ENCODE measurements at regions not wholly inside any gene's neighbourhood (a gene's known extent, or its start where the extent isn't known, plus 50 kb on each side); places are given as distances from the start of the nearest gene placed in this dataset.

DNA sequence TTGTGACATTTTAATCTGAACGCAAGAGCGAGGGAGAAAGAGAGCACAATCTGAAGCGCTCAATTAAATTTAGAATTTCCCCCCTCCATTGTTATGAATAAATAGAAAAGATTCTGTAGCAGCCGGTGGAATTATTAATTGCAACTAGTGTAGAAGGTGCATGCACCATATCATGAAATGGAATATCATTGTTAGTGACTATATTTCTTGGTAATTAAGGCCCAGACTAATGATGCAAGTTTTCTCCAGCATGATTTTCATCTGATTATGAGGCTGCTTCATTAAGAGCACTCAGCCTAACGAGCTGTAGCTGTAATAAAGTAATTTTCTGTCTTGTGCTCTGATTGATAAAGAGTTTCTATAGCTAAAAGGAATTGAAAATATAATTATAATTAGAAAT, 432.2 kb upstream of the SPRED2 start:
- TF ChIP-seq POLR2AphosphoS5 (IDR thresholded peaks at IDR 0.05; ENCODE audit: low read depth), result no peak
- no peak for TF ChIP-seq SPI1 (IDR thresholded peaks at IDR 0.05; ENCODE audit: borderline replicate concordance, low read depth)
- TF ChIP-seq GABPA (IDR thresholded peaks at IDR 0.05; ENCODE audit: low read depth), result no peak
- no peak overlapping the region for H3K4me3 ChIP-seq (replicated peaks; ENCODE audit: insufficient read depth, low read length)

DNA sequence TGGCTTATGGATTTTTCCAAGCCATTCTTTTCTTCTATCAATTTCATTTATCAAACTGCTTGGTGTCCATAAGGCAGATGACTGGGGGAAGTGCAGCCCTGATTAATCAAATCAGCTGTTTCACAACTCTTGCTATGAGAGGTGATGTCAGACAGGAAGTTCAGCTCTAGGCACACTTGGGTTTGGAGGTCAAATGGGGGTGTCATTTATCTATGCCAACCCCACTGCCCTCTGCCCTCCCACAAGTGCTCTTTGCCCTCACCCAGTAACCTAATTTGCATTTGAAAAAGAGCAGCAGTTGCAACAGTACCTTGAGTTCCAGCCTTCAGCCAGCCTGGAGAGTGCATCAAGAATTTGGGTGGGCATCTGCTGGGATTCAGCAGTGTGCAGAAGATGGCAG, 431.3 kb upstream of the SPRED2 start:
- Histone ChIP-seq H3K4me3 (replicated peaks; ENCODE audit: insufficient read depth, low read length) (no peak overlapping the region), H3K27me3 (ENCODE audit: insufficient read depth, poor library complexity, severe bottlenecking) (no peaks in the 10 kb centered on the region), H3K27ac (replicated peaks) (no peak overlapping the region)
- no peak for DNase-seq (ENCODE audit: low read depth in 1 of 2, low spot score in 1 of 2)
- TF ChIP-seq, protein P1, sequence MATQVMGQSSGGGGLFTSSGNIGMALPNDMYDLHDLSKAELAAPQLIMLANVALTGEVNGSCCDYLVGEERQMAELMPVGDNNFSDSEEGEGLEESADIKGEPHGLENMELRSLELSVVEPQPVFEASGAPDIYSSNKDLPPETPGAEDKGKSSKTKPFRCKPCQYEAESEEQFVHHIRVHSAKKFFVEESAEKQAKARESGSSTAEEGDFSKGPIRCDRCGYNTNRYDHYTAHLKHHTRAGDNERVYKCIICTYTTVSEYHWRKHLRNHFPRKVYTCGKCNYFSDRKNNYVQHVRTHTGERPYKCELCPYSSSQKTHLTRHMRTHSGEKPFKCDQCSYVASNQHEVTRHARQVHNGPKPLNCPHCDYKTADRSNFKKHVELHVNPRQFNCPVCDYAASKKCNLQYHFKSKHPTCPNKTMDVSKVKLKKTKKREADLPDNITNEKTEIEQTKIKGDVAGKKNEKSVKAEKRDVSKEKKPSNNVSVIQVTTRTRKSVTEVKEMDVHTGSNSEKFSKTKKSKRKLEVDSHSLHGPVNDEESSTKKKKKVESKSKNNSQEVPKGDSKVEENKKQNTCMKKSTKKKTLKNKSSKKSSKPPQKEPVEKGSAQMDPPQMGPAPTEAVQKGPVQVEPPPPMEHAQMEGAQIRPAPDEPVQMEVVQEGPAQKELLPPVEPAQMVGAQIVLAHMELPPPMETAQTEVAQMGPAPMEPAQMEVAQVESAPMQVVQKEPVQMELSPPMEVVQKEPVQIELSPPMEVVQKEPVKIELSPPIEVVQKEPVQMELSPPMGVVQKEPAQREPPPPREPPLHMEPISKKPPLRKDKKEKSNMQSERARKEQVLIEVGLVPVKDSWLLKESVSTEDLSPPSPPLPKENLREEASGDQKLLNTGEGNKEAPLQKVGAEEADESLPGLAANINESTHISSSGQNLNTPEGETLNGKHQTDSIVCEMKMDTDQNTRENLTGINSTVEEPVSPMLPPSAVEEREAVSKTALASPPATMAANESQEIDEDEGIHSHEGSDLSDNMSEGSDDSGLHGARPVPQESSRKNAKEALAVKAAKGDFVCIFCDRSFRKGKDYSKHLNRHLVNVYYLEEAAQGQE (IDR thresholded peaks at IDR 0.05; ENCODE audit: insufficient replicate concordance, low read depth), result no peak
- TF ChIP-seq POLR2AphosphoS5 (IDR thresholded peaks at IDR 0.05; ENCODE audit: low read depth) (no peak), SPI1 (IDR thresholded peaks at IDR 0.05; ENCODE audit: borderline replicate concordance, low read depth) (no peak), GABPA (IDR thresholded peaks at IDR 0.05; ENCODE audit: low read depth) (no peak)
- TF ChIP-seq, protein P2, sequence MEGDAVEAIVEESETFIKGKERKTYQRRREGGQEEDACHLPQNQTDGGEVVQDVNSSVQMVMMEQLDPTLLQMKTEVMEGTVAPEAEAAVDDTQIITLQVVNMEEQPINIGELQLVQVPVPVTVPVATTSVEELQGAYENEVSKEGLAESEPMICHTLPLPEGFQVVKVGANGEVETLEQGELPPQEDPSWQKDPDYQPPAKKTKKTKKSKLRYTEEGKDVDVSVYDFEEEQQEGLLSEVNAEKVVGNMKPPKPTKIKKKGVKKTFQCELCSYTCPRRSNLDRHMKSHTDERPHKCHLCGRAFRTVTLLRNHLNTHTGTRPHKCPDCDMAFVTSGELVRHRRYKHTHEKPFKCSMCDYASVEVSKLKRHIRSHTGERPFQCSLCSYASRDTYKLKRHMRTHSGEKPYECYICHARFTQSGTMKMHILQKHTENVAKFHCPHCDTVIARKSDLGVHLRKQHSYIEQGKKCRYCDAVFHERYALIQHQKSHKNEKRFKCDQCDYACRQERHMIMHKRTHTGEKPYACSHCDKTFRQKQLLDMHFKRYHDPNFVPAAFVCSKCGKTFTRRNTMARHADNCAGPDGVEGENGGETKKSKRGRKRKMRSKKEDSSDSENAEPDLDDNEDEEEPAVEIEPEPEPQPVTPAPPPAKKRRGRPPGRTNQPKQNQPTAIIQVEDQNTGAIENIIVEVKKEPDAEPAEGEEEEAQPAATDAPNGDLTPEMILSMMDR (IDR thresholded peaks at IDR 0.05; ENCODE audit: insufficient read depth, low read length), result no peak

More for the DNA sequence above, 432.2 kb upstream of the SPRED2 start:
- Histone ChIP-seq H3K27ac (replicated peaks) (no peak overlapping the region), H3K27me3 (ENCODE audit: insufficient read depth, poor library complexity, severe bottlenecking) (no peaks in the 10 kb centered on the region)
- DNase-seq (ENCODE audit: low read depth in 1 of 2, low spot score in 1 of 2), result no peak

DNA sequence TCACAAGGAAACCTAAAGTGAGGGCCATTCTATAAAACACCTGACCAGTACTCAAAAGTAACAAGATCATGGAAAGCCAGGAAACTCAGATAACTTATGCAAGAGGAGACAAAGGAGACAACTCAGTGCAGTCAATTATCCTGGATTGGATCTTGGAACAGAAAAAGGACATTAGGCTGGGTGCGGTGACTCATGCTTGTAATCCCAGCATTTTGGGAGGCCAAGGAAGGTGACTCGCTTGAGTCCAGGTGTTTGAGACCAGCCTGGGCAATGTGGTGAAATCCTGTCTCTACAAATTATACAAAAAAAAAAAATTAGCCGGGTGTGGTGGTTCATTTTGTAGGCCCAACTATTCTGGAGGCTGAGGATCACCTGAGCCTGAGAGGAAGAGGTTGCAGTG, 424.5 kb upstream of the SPRED2 start:
- no peak for DNase-seq (ENCODE audit: low read depth in 1 of 2, low spot score in 1 of 2)
- Histone ChIP-seq H3K27ac (replicated peaks) (no peak overlapping the region), H3K4me3 (replicated peaks; ENCODE audit: insufficient read depth, low read length) (no peak overlapping the region), H3K27me3 (ENCODE audit: insufficient read depth, poor library complexity, severe bottlenecking) (no peaks in the 10 kb centered on the region)
- TF ChIP-seq SPI1 (IDR thresholded peaks at IDR 0.05; ENCODE audit: borderline replicate concordance, low read depth) (no peak), POLR2AphosphoS5 (IDR thresholded peaks at IDR 0.05; ENCODE audit: low read depth) (no peak), GABPA (IDR thresholded peaks at IDR 0.05; ENCODE audit: low read depth) (no peak)
- TF ChIP-seq, protein P1 (IDR thresholded peaks at IDR 0.05; ENCODE audit: insufficient replicate concordance, low read depth), result no peak
- TF ChIP-seq, protein P2 (IDR thresholded peaks at IDR 0.05; ENCODE audit: insufficient read depth, low read length), result no peak

DNA sequence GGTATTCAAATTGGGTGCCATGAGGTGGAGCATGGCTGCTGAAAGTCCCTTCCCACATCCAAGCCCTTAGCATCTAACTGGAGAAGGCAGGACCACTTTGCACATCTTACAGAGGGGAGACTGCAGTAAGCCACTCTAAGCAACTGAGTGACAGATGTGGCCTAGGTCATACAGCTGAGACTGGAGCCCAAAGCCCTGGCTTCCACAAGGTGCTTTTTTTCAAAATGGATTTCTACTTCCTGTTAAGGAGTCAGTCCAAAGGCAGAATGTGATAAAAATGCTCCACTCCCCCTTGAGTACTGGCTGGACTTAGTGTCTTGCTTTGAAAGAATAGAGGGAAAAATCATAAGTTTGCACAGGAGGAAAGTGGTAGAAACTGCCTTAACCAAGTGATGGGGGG, 424.0 kb upstream of the SPRED2 start:
- Histone ChIP-seq H3K4me3 (replicated peaks; ENCODE audit: insufficient read depth, low read length) (no peak overlapping the region), H3K27ac (replicated peaks) (no peak overlapping the region), H3K27me3 (ENCODE audit: insufficient read depth, poor library complexity, severe bottlenecking) (no peaks in the 10 kb centered on the region)
- no peak for TF ChIP-seq GABPA (IDR thresholded peaks at IDR 0.05; ENCODE audit: low read depth)
- TF ChIP-seq, protein P1 (IDR thresholded peaks at IDR 0.05; ENCODE audit: insufficient replicate concordance, low read depth), result no peak
- TF ChIP-seq POLR2AphosphoS5 (IDR thresholded peaks at IDR 0.05; ENCODE audit: low read depth), result no peak
- no peak for TF ChIP-seq SPI1 (IDR thresholded peaks at IDR 0.05; ENCODE audit: borderline replicate concordance, low read depth)
- TF ChIP-seq, protein P2 (IDR thresholded peaks at IDR 0.05; ENCODE audit: insufficient read depth, low read length), result no peak
- DNase-seq (ENCODE audit: low read depth in 1 of 2, low spot score in 1 of 2), result no peak

All from HL-60 (cell line).